ENCODE measurements at regions not wholly inside any gene's neighbourhood (a gene's known extent, or its start where the extent isn't known, plus 50 kb on each side); places are given as distances from the start of the nearest gene placed in this dataset.
"Not testable (repeated sequence)": the region's sequence is repeated elsewhere in the genome, so short reads cannot be mapped to it uniquely, and the experiment has no call there.

GRCh38 chr4:57973819-57974218 is 863.6 kb upstream of the IGFBP7 start:
- no peaks in the 10 kb centered on the region for H3K27me3 ChIP-seq (replicated peaks; ENCODE audit: control insufficient read depth, insufficient read depth, low read length)
- no peaks in the 10 kb centered on the region for H3K36me3 ChIP-seq (ENCODE audit: control insufficient read depth, insufficient read depth, low read length)
- no peak for TF ChIP-seq CTCF (IDR thresholded peaks at IDR 0.05; ENCODE audit: insufficient read depth, low read length, poor library complexity, severe bottlenecking)
- no peak for DNase-seq (ENCODE audit: extremely low read depth, insufficient read length)
- H3K4me3 ChIP-seq (replicated peaks; ENCODE audit: low read depth, low read length): no peak overlapping the region

- TF ChIP-seq CTCF (IDR thresholded peaks at IDR 0.05; ENCODE audit: insufficient read depth, low read length, poor library complexity, severe bottlenecking): no peak
- no peak for DNase-seq (ENCODE audit: extremely low read depth, insufficient read length)
- H3K4me3 ChIP-seq (replicated peaks; ENCODE audit: low read depth, low read length): no peak overlapping the region
- H3K36me3 ChIP-seq (ENCODE audit: control insufficient read depth, insufficient read depth, low read length): no peaks in the 10 kb centered on the region
- H3K27me3 ChIP-seq (replicated peaks; ENCODE audit: control insufficient read depth, insufficient read depth, low read length): no peaks in the 10 kb centered on the region
Observed at GRCh38 chr4:57971261-57971660, 861.1 kb upstream of the IGFBP7 start.

- no peaks in the 10 kb centered on the region for H3K27me3 ChIP-seq (replicated peaks; ENCODE audit: control insufficient read depth, insufficient read depth, low read length)
- H3K36me3 ChIP-seq (ENCODE audit: control insufficient read depth, insufficient read depth, low read length): no peaks in the 10 kb centered on the region
- H3K4me3 ChIP-seq (replicated peaks; ENCODE audit: low read depth, low read length): no peak overlapping the region
- TF ChIP-seq CTCF (IDR thresholded peaks at IDR 0.05; ENCODE audit: insufficient read depth, low read length, poor library complexity, severe bottlenecking): no peak
- DNase-seq (ENCODE audit: extremely low read depth, insufficient read length): no peak
Observed at GRCh38 chr4:57966987-57967760, 857.0 kb upstream of the IGFBP7 start.

GRCh38 chr4:57965431-57965830 is 855.2 kb upstream of the IGFBP7 start:
- not testable (repeated sequence) for H3K4me3 ChIP-seq (replicated peaks; ENCODE audit: low read depth, low read length); H3K36me3 ChIP-seq (ENCODE audit: control insufficient read depth, insufficient read depth, low read length); H3K27me3 ChIP-seq (replicated peaks; ENCODE audit: control insufficient read depth, insufficient read depth, low read length); DNase-seq (ENCODE audit: extremely low read depth, insufficient read length)

GRCh38 chr4:57945298-57945697 is 835.1 kb upstream of the IGFBP7 start:
- DNase-seq (ENCODE audit: extremely low read depth, insufficient read length): no peak
- no peak for TF ChIP-seq CTCF (IDR thresholded peaks at IDR 0.05; ENCODE audit: insufficient read depth, low read length, poor library complexity, severe bottlenecking)
- H3K27me3 ChIP-seq (replicated peaks; ENCODE audit: control insufficient read depth, insufficient read depth, low read length): no peaks in the 10 kb centered on the region
- no peak overlapping the region for H3K4me3 ChIP-seq (replicated peaks; ENCODE audit: low read depth, low read length)
- H3K36me3 ChIP-seq (ENCODE audit: control insufficient read depth, insufficient read depth, low read length): no peaks in the 10 kb centered on the region

- H3K27me3 ChIP-seq (replicated peaks; ENCODE audit: control insufficient read depth, insufficient read depth, low read length): no peaks in the 10 kb centered on the region
- DNase-seq (ENCODE audit: extremely low read depth, insufficient read length): no peak
Observed at GRCh38 chr4:57943682-57944081, 833.5 kb upstream of the IGFBP7 start.

GRCh38 chr4:57937326-57937725 is 827.1 kb upstream of the IGFBP7 start:
- H3K27me3 ChIP-seq (replicated peaks; ENCODE audit: control insufficient read depth, insufficient read depth, low read length); H3K36me3 ChIP-seq (ENCODE audit: control insufficient read depth, insufficient read depth, low read length); DNase-seq (ENCODE audit: extremely low read depth, insufficient read length); H3K4me3 ChIP-seq (replicated peaks; ENCODE audit: low read depth, low read length): not testable (repeated sequence)

More at GRCh38 chr4:57943682-57944081, 833.5 kb upstream of the IGFBP7 start:
- H3K4me3 ChIP-seq (replicated peaks; ENCODE audit: low read depth, low read length): no peak overlapping the region
- TF ChIP-seq CTCF (IDR thresholded peaks at IDR 0.05; ENCODE audit: insufficient read depth, low read length, poor library complexity, severe bottlenecking): no peak
- H3K36me3 ChIP-seq (ENCODE audit: control insufficient read depth, insufficient read depth, low read length): no peaks in the 10 kb centered on the region

Data from GM06990 (cell line).